Heart left ventricle (tissue), 16 donors: ENCODE measurements at regions not wholly inside any gene's neighbourhood (a gene's known extent, or its start where the extent isn't known, plus 50 kb on each side); places are given as distances from the start of the nearest gene placed in this dataset.

ENCODE experiments used
- ATAC-seq, 4 donors: fragments of 200-7000 bp; cut with Tn5 transposase; one replicate each; pipeline ENCODE4 v1.9.1; 2020 to 2022; ENCODE audit warnings: moderate library complexity in 4 of 4, mild to moderate bottlenecking in 3 of 4, moderate number of reproducible peaks in 1 of 4
- DNase-seq, 5 donors: peaks; one replicate each; pipeline ENCODE4 v3.0.0-alpha.2; 2020
- H3K27ac ChIP-seq, 12 donors: fragments of 200-600 bp; sonication (generic) in 4 of 12; one replicate each; pipeline versions ENCODE4 v1.5.0 to v1.8.0; 2016 to 2022; ENCODE audit warnings: mild to moderate bottlenecking in 2 of 12
- H3K27me3 ChIP-seq, 9 donors: fragments of 200-600 bp; sonication (generic) in 2 of 9; one replicate each; pipeline versions ENCODE4 v1.5.1 to v1.8.0; 2016 to 2022; ENCODE audit warnings: mild to moderate bottlenecking in 3 of 9
- H3K36me3 ChIP-seq, 9 donors: fragments of 200-600 bp; sonication (generic) in 2 of 9; one replicate each; pipeline versions ENCODE4 v1.5.0 to v1.8.0; 2018 to 2022; ENCODE audit warnings: mild to moderate bottlenecking in 2 of 9
- H3K4me1 ChIP-seq, 12 donors: fragments of 200-600 bp; sonication (generic) in 4 of 12; one replicate each; pipeline versions ENCODE4 v1.5.0 to v1.8.0; 2016 to 2022; ENCODE audit warnings: mild to moderate bottlenecking in 3 of 12
- H3K4me3 ChIP-seq, 12 donors: fragments of 200-600 bp; sonication (generic) in 4 of 12; one replicate each; pipeline versions ENCODE4 v1.5.0 to v1.8.0; 2017 to 2022; ENCODE audit warnings: mild to moderate bottlenecking in 9 of 12, moderate library complexity in 4 of 12
- H3K9me3 ChIP-seq, 12 donors: fragments of 200-600 bp; sonication (generic) in 4 of 12; one replicate each; pipeline versions ENCODE4 v1.5.0 to v1.8.0; 2016 to 2022; ENCODE audit warnings: mild to moderate bottlenecking in 1 of 12
- CTCF ChIP-seq, 12 donors: fragments of 200-600 bp; sonication (generic) in 4 of 12; IDR thresholded peaks; one replicate each; pipeline versions ENCODE4 v1.5.0 to v1.8.0; 2018 to 2022; ENCODE audit warnings: antibody characterized with exemption in 12 of 12, mild to moderate bottlenecking in 5 of 12
- POLR2A ChIP-seq, 2 donors: fragments of 450-650 bp; IDR thresholded peaks; one replicate each; pipeline ENCODE4 v1.6.1; 2017; ENCODE audit warnings: antibody characterized with exemption in 2 of 2, mild to moderate bottlenecking in 2 of 2, moderate library complexity in 2 of 2
- WGBS, 4 donors: extraction: QIAGEN DNeasy Blood & Tissue Kit in 2 of 4; methylation state at CpG; one replicate each; pipeline versions ENCODE4 v1.1.5 to v1.1.7; 2013 to 2018; 5-methylcytosine and 5-hydroxymethylcytosine counted together
- intact Hi-C, 10 donors: fragments of 100-400 bp; cut with DNase I; formaldehyde crosslinking; loops; one replicate each; pipeline versions ENCODE4 v1.11.1 to v1.14.2; 2022
- donor health status: ischemic (EF 13 %, LVEDD 7.1; RV severe dilation, severe dysfunction).
- donor health status: healthy with polysubstance abuse.
- donor health status: DM: no; HTN: yes; CAD: no.
- donor health status: DM: no; HTN: no; CAD: no.
- donor health status: ischemic (EF 25% LVEDD 6.9; RV normal size, moderate dysfunction).
- donor health status: ischemic (EF 25% LVEDD 5.7; RV mildly dilated, moderate dysfunction).
- donor health status: healthy.
- donor health status: DM: yes; HTN: yes; CAD: no.
- donor health status: ischemic (EF 35%, LVEDD 5.7; RV mildly dilated, moderate dysfunction).
- donor health status: nonischemic (EF 11% LVEDD 7.7; RV severe dilation, severe dysfunction).
- donor health status: DM: yes; HTN: yes; CAD: no.
- donor health status: PGD.
- donor health status: ischemic (EF 29% LVEDD 5.4; RV normal size, mild dysfunction).
- donor health status: nonischemic (EF 23%, LVEDD 6.1; RV moderate dilation, normal function).

- H3K4me3 ChIP-seq = no peak overlapping the region
- no peaks in the 10 kb centered on the region for H3K36me3 ChIP-seq
- ATAC-seq (no peak), DNase-seq (no peak)
- H3K9me3 ChIP-seq = peaks cover 0 to 24% (median 10%) of the 10 kb centered on the region in 12 donors
- peaks cover 0 to 28% (median 8%) of the 10 kb centered on the region in 12 donors for H3K4me1 ChIP-seq
- intact Hi-C loops = loop anchor here in 1 of 10 donors (10.0 kb wide), 1 partner anchor 330 kb away; the partner anchor contains the start of gene SIPA1L1
- H3K27ac ChIP-seq = no peak overlapping the region
- no peaks in the 10 kb centered on the region for H3K27me3 ChIP-seq
- 96 to 99% (median 97%) methylated on average over 3 of the region's 3 CpGs for WGBS, 4 donors
- TF ChIP-seq POLR2A (IDR thresholded peaks at IDR 0.05) (no peak), CTCF (IDR thresholded peaks at IDR 0.05) (no peak)
Observed at GRCh38 chr14:71654810-71655209, 277.4 kb upstream of the RGS6 start.

GRCh38 chr14:71658261-71658860, 273.9 kb upstream of the RGS6 start:
- intact Hi-C loops = loop anchor here in 1 of 10 donors (10.0 kb wide), 1 partner anchor 334 kb away; the partner anchor contains the start of gene SIPA1L1
- no peak for ATAC-seq

GRCh38 chr14:71659159-71659558, 273.1 kb upstream of the RGS6 start:
- DNase-seq (no peak), ATAC-seq (no peak)
- Histone ChIP-seq H3K27ac (no peak overlapping the region), H3K36me3 (peaks cover 0 to 11% (median 0%) of the 10 kb centered on the region in 9 donors), H3K4me3 (no peak overlapping the region), H3K27me3 (no peaks in the 10 kb centered on the region), H3K4me1 (peaks cover 0 to 20% (median 0%) of the 10 kb centered on the region in 12 donors), H3K9me3 (no peaks in the 10 kb centered on the region)
- no peak for TF ChIP-seq POLR2A (IDR thresholded peaks at IDR 0.05)
- TF ChIP-seq CTCF (IDR thresholded peaks at IDR 0.05) = no peak
- intact Hi-C loops = loop anchor here in 1 of 10 donors (10.0 kb wide), 1 partner anchor 334 kb away; the partner anchor contains the start of gene SIPA1L1

More at GRCh38 chr14:71658261-71658860, 273.9 kb upstream of the RGS6 start:
- Histone ChIP-seq H3K4me1 (peaks cover 0 to 20% (median 0%) of the 10 kb centered on the region in 12 donors), H3K36me3 (peaks cover 0 to 11% (median 0%) of the 10 kb centered on the region in 9 donors), H3K4me3 (no peak overlapping the region), H3K27ac (no peak overlapping the region), H3K27me3 (no peaks in the 10 kb centered on the region), H3K9me3 (peaks cover 0 to 2% (median 0%) of the 10 kb centered on the region in 12 donors)
- 81 to 87% (median 84%) methylated on average over 2 of the region's 2 CpGs for WGBS, 4 donors
- DNase-seq = no peak
- no peak for TF ChIP-seq POLR2A (IDR thresholded peaks at IDR 0.05)
- no peak for TF ChIP-seq CTCF (IDR thresholded peaks at IDR 0.05)

- Histone ChIP-seq H3K4me1 (peaks cover 0 to 24% (median 0%) of the 10 kb centered on the region in 12 donors), H3K4me3 (no peak overlapping the region), H3K27me3 (no peaks in the 10 kb centered on the region), H3K36me3 (peaks cover 0 to 11% (median 0%) of the 10 kb centered on the region in 9 donors), H3K27ac (no peak overlapping the region), H3K9me3 (no peaks in the 10 kb centered on the region)
- TF ChIP-seq CTCF (IDR thresholded peaks at IDR 0.05) = no peak
- TF ChIP-seq POLR2A (IDR thresholded peaks at IDR 0.05) = no peak
- no peak for DNase-seq
- intact Hi-C loops = no loop called here
- ATAC-seq = no peak
- 83 to 89% (median 84%) methylated on average over 5 of the region's 5 CpGs for WGBS, 4 donors
Observed at GRCh38 chr14:71661441-71661840, 270.8 kb upstream of the RGS6 start.
